Uterus (tissue), 3 donors: ENCODE measurements at regions not wholly inside any gene's neighbourhood (a gene's known extent, or its start where the extent isn't known, plus 50 kb on each side); places are given as distances from the start of the nearest gene placed in this dataset.

ENCODE experiments used
- DNase-seq, 2 donors: peaks; one replicate each; pipeline ENCODE4 v3.0.0-alpha.2; 2019 to 2020
- H3K27ac ChIP-seq, 2 donors: fragments of 200-600 bp; sonication (generic); 1 replicate in 1 of 2; 2 replicates in 1 of 2; pipeline ENCODE4 v1.5.1; 2016 to 2018
- H3K27me3 ChIP-seq, 2 donors: fragments of 200-600 bp; sonication (generic); one replicate each; pipeline ENCODE4 v1.5.1; 2018 to 2019; ENCODE audit warnings: control low read depth in 1 of 2
- H3K36me3 ChIP-seq, 2 donors: fragments of 200-600 bp; sonication (generic); one replicate each; pipeline ENCODE4 v1.5.1; 2019; ENCODE audit warnings: control low read depth in 1 of 2
- H3K4me1 ChIP-seq, 2 donors: fragments of 200-600 bp; sonication (generic); one replicate each; pipeline ENCODE4 v1.5.1; 2018 to 2019; ENCODE audit warnings: control low read depth in 1 of 2
- H3K4me3 ChIP-seq, 2 donors: fragments of 200-600 bp; sonication (generic); 1 replicate in 1 of 2; 2 replicates in 1 of 2; pipeline ENCODE4 v1.5.1; 2018 to 2019; ENCODE audit warnings: mild to moderate bottlenecking in 1 of 2
- H3K9me3 ChIP-seq, 2 donors: fragments of 200-600 bp; sonication (generic); one replicate each; pipeline ENCODE4 v1.5.1; 2019; ENCODE audit warnings: control low read depth in 1 of 2
- CTCF ChIP-seq, 4 experiments: fragments of 200-600 bp in 2 of 4; fragments of 450-650 bp in 2 of 4; sonication (generic) in 2 of 4; IDR thresholded peaks; one replicate each; pipeline ENCODE4 v1.5.1; 2016 to 2019; ENCODE audit warnings: antibody characterized with exemption in 4 of 4, mild to moderate bottlenecking in 2 of 4, moderate library complexity in 1 of 4
- POLR2A ChIP-seq, 2 donors: fragments of 450-650 bp; IDR thresholded peaks; one replicate each; pipeline ENCODE4 v1.6.1; 2016; ENCODE audit warnings: antibody characterized with exemption in 2 of 2, mild to moderate bottlenecking in 1 of 2, moderate library complexity in 1 of 2
- intact Hi-C: fragments of 100-400 bp; cut with DNase I; formaldehyde crosslinking; loops from one replicate; pipeline ENCODE4 v1.15.1; 2023; ENCODE audit warnings: low total_unique reads
- donor health status: DM: yes; HTN: yes; CAD: no.

GRCh38 chr7:54814401-54814800 is 55.4 kb upstream of the SEC61G start:
- TF ChIP-seq CTCF (IDR thresholded peaks at IDR 0.05) (no peak), POLR2A (IDR thresholded peaks at IDR 0.05) (no peak)
- H3K36me3 ChIP-seq = no peaks in the 10 kb centered on the region
- H3K4me3 ChIP-seq = no peak overlapping the region
- no peak overlapping the region for H3K27ac ChIP-seq
- intact Hi-C loops = no loop called here
- DNase-seq = no peak
- no peaks in the 10 kb centered on the region for H3K4me1 ChIP-seq
- H3K27me3 ChIP-seq = no peaks in the 10 kb centered on the region
- H3K9me3 ChIP-seq = no peaks in the 10 kb centered on the region

GRCh38 chr7:54817152-54817551 is 58.1 kb upstream of the SEC61G start:
- DNase-seq = no peak
- no peaks in the 10 kb centered on the region for H3K27me3 ChIP-seq
- no peak overlapping the region for H3K4me3 ChIP-seq
- intact Hi-C loops = no loop called here
- H3K36me3 ChIP-seq = no peaks in the 10 kb centered on the region
- H3K4me1 ChIP-seq = no peaks in the 10 kb centered on the region
- no peak overlapping the region for H3K27ac ChIP-seq
- no peak for TF ChIP-seq CTCF (IDR thresholded peaks at IDR 0.05)
- no peak for TF ChIP-seq POLR2A (IDR thresholded peaks at IDR 0.05)
- H3K9me3 ChIP-seq = no peaks in the 10 kb centered on the region

GRCh38 chr7:54823776-54824175 is 64.8 kb upstream of the SEC61G start:
- TF ChIP-seq POLR2A (IDR thresholded peaks at IDR 0.05) = no peak
- no peak for TF ChIP-seq CTCF (IDR thresholded peaks at IDR 0.05)
- Histone ChIP-seq H3K27ac (no peak overlapping the region), H3K36me3 (no peaks in the 10 kb centered on the region), H3K4me3 (no peak overlapping the region), H3K4me1 (no peaks in the 10 kb centered on the region), H3K27me3 (no peaks in the 10 kb centered on the region), H3K9me3 (no peaks in the 10 kb centered on the region)
- intact Hi-C loops = no loop called here
- no peak for DNase-seq

GRCh38 chr7:54824655-54825054 is 65.6 kb upstream of the SEC61G start:
- intact Hi-C loops = no loop called here
- no peaks in the 10 kb centered on the region for H3K36me3 ChIP-seq
- no peak overlapping the region for H3K4me3 ChIP-seq
- no peaks in the 10 kb centered on the region for H3K9me3 ChIP-seq
- H3K27ac ChIP-seq = no peak overlapping the region
- no peaks in the 10 kb centered on the region for H3K4me1 ChIP-seq
- DNase-seq = no peak
- TF ChIP-seq POLR2A (IDR thresholded peaks at IDR 0.05) (no peak), CTCF (IDR thresholded peaks at IDR 0.05) (no peak)
- H3K27me3 ChIP-seq = no peaks in the 10 kb centered on the region

GRCh38 chr7:54825368-54825767 is 66.4 kb upstream of the SEC61G start:
- no peak for TF ChIP-seq POLR2A (IDR thresholded peaks at IDR 0.05)
- no peak for DNase-seq
- Histone ChIP-seq H3K36me3 (no peaks in the 10 kb centered on the region), H3K4me1 (no peaks in the 10 kb centered on the region), H3K4me3 (no peak overlapping the region), H3K9me3 (no peaks in the 10 kb centered on the region), H3K27me3 (no peaks in the 10 kb centered on the region), H3K27ac (no peak overlapping the region)
- intact Hi-C loops = no loop called here

- no peaks in the 10 kb centered on the region for H3K9me3 ChIP-seq
- H3K27ac ChIP-seq = no peak overlapping the region
- no peak for TF ChIP-seq CTCF (IDR thresholded peaks at IDR 0.05)
- TF ChIP-seq POLR2A (IDR thresholded peaks at IDR 0.05) = no peak
- no peaks in the 10 kb centered on the region for H3K36me3 ChIP-seq
- no peak for DNase-seq
- no peak overlapping the region for H3K4me3 ChIP-seq
- no peaks in the 10 kb centered on the region for H3K27me3 ChIP-seq
- intact Hi-C loops = no loop called here
- no peaks in the 10 kb centered on the region for H3K4me1 ChIP-seq
Observed at GRCh38 chr7:54827734-54828133, 68.7 kb upstream of the SEC61G start.
